Neural crest cell (in vitro differentiated cells): ENCODE measurements at regions not wholly inside any gene's neighbourhood (a gene's known extent, or its start where the extent isn't known, plus 50 kb on each side); places are given as distances from the start of the nearest gene placed in this dataset.

Experiments used
- DNase-seq: peaks from one replicate; pipeline ENCODE4 v3.0.0; 2021; ENCODE audit warnings: low read depth, mixed read lengths, low spot score
- H3K27ac Mint-ChIP-seq: one replicate; pipeline ENCODE4 v1.8.0; 2021; ENCODE audit warnings: mild to moderate bottlenecking, mixed read lengths; ENCODE audit not compliant: unreplicated experiment
- H3K27me3 Mint-ChIP-seq: 2 replicates; pipeline ENCODE4 v1.8.0; 2021; ENCODE audit warnings: low read depth, mild to moderate bottlenecking, mixed read lengths
- H3K36me3 Mint-ChIP-seq: 2 replicates; pipeline ENCODE4 v1.8.0; 2021; ENCODE audit warnings: low read depth, mild to moderate bottlenecking, mixed read lengths
- H3K4me1 Mint-ChIP-seq: 2 replicates; pipeline ENCODE4 v1.8.0; 2021; ENCODE audit warnings: mixed read lengths
- H3K4me3 Mint-ChIP-seq: one replicate; pipeline ENCODE4 v1.8.0; 2021; ENCODE audit warnings: mild to moderate bottlenecking, mixed read lengths
- H3K9me3 Mint-ChIP-seq: 2 replicates; pipeline ENCODE4 v1.8.0; 2021; ENCODE audit warnings: mixed read lengths
- TF ChIP-seq, protein P1 (sequence below): fragments of 200-600 bp; sonication (generic); conservative IDR thresholded peaks from 2 replicates; pipeline ENCODE4 v1.5.0; 2021; ENCODE audit warnings: antibody characterized with exemption, mild to moderate bottlenecking

DNA sequence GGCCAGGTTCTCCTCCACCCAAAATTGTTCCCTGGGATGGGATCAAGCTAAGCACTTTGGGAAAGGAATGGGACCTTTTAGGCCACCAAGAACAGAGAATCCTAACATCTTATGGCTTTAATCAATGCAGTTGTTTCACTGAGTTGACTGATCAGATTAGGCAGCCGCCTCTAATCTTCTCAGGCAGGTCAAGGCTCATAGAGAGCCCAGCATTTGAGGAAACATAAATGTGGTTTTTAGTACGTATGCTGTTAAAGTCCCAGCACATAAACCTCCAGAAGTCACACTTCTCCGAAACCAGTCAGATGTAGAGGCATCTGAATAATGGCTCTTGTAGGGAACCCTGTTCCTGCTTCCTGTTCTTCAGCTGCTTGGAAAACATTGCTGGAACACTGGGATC is 99.5 kb upstream of the RMDN2 start:
- H3K27ac Mint-ChIP-seq = no peak overlapping the region

DNA sequence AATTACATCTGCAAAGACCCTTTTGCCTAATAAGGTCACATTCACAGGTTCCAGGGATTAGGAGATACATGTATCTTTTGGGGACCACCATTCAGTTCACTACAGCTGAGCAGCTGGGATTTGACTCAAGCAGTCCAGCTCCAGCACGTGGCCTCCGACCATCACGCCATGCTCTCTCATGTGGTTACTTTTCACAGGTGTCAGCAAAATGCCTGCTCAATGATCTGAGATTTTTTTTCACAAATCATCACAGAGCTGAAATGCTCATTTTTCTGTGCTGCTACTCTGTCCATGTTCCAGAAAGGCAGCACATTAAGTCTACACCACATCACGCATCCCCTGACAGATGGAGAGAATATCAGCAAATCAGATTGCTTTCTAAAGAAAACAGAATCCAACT is 98.5 kb upstream of the RMDN2 start:
- DNase-seq = no peak
- Mint-ChIP-seq H3K36me3 (no peaks in the 10 kb centered on the region), H3K27ac (no peak overlapping the region), H3K27me3 (peaks cover 13% of the 10 kb centered on the region), H3K4me1 (no peaks in the 10 kb centered on the region), H3K9me3 (no peaks in the 10 kb centered on the region), H3K4me3 (no peak overlapping the region)
- TF ChIP-seq, protein P1, sequence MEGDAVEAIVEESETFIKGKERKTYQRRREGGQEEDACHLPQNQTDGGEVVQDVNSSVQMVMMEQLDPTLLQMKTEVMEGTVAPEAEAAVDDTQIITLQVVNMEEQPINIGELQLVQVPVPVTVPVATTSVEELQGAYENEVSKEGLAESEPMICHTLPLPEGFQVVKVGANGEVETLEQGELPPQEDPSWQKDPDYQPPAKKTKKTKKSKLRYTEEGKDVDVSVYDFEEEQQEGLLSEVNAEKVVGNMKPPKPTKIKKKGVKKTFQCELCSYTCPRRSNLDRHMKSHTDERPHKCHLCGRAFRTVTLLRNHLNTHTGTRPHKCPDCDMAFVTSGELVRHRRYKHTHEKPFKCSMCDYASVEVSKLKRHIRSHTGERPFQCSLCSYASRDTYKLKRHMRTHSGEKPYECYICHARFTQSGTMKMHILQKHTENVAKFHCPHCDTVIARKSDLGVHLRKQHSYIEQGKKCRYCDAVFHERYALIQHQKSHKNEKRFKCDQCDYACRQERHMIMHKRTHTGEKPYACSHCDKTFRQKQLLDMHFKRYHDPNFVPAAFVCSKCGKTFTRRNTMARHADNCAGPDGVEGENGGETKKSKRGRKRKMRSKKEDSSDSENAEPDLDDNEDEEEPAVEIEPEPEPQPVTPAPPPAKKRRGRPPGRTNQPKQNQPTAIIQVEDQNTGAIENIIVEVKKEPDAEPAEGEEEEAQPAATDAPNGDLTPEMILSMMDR = no peak

More for the DNA sequence above, 99.5 kb upstream of the RMDN2 start:
- TF ChIP-seq, protein P1 = no peak
- no peak for DNase-seq
- H3K4me1 Mint-ChIP-seq = no peaks in the 10 kb centered on the region
- no peaks in the 10 kb centered on the region for H3K36me3 Mint-ChIP-seq
- peaks cover 8% of the 10 kb centered on the region for H3K27me3 Mint-ChIP-seq
- H3K9me3 Mint-ChIP-seq = peaks cover 4% of the 10 kb centered on the region
- no peak overlapping the region for H3K4me3 Mint-ChIP-seq

DNA sequence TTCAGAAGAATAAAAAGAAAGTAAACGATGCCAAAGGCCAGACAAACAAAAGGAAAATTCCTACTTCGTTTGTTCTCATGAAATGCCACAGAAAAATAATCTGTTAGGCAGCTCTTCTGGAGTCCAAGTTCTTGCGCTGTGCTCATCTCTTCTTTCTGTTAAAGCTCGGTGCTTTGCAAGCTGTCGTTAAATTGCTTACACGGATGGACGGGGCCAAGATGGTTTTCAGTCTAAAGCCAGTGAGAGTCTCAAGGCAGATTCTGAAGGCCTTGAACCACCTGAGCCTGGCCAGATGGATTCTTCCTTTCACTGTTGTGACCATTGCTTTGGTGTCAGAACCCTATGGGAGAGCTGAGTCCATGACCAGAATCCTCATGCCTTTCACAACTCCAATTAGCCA is 97.6 kb upstream of the RMDN2 start:
- Mint-ChIP-seq H3K27me3 (peaks cover 14% of the 10 kb centered on the region), H3K9me3 (no peaks in the 10 kb centered on the region), H3K4me1 (peaks cover 2% of the 10 kb centered on the region), H3K36me3 (no peaks in the 10 kb centered on the region), H3K27ac (no peak overlapping the region), H3K4me3 (no peak overlapping the region)
- TF ChIP-seq, protein P1 = no peak
- no peak for DNase-seq

DNA sequence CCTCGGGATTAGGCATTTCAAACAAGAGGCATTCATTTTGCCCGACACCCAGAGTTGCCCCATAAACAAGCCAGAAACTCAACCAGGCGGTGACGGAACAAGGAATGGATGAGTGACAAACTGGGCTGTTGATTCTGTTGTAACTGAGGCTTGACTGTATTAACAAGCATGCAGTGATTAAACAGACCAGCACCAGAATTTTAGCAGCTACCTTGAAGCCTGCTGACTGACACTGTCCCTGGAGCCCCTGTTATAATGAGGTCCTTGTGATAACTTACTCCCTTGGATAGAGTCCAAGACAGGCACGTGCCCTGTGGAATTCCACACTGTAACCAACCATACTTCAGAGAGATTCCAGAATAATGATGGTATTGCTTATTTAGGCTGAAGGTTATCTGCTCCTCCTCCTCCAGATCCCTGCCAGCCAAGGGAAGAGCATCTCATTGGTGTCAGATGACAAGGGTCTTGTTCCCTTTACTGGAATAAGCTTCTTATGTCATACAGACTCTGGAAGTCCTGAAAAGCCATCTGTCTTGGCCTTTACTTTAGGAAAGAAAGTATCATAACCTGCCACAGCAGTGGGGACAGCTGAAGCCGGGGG is 97.1 kb upstream of the RMDN2 start:
- Mint-ChIP-seq H3K36me3 (no peaks in the 10 kb centered on the region), H3K4me3 (no peak overlapping the region), H3K4me1 (peaks cover 5% of the 10 kb centered on the region), H3K9me3 (no peaks in the 10 kb centered on the region), H3K27me3 (peaks cover 15% of the 10 kb centered on the region), H3K27ac (no peak overlapping the region)
- DNase-seq = no peak
- TF ChIP-seq, protein P1 = no peak

DNA sequence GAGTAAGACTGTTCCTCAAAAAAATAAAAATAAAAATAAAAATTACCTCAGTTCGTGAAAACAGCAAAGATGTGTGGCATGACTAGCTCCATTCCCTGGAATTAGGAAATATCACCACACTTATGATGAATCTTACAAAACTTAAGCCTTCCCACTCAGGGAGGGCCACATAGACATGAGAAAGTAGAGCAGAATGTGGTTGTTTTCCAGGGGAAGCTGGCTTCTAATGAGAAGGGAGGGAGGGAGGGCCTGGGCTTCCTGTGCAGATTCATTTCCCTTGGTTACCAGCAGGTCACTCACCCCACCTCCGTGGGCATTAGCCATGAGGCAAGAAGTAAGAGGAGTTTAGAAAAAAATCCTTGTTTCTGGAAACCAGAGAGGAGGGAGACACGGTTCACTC is 95.9 kb upstream of the RMDN2 start:
- Mint-ChIP-seq H3K27ac (no peak overlapping the region), H3K4me1 (peaks cover 5% of the 10 kb centered on the region)

More for the DNA sequence above, 95.9 kb upstream of the RMDN2 start:
- no peak overlapping the region for H3K4me3 Mint-ChIP-seq
- no peaks in the 10 kb centered on the region for H3K9me3 Mint-ChIP-seq
- no peak for DNase-seq
- TF ChIP-seq, protein P1 = no peak
- no peaks in the 10 kb centered on the region for H3K36me3 Mint-ChIP-seq
- peaks cover 15% of the 10 kb centered on the region for H3K27me3 Mint-ChIP-seq
